Transverse colon (tissue), 3 donors: ENCODE measurements at regions not wholly inside any gene's neighbourhood (a gene's known extent, or its start where the extent isn't known, plus 50 kb on each side); places are given as distances from the start of the nearest gene placed in this dataset.

Experiments used
- POLR2A ChIP-seq: fragments of 450-650 bp; IDR thresholded peaks from one replicate; pipeline ENCODE4 v1.6.1; 2016; ENCODE audit warnings: antibody characterized with exemption, mild to moderate bottlenecking, moderate library complexity
- TF ChIP-seq, protein P1 (sequence below), 5 experiments: fragments of 200-600 bp in 3 of 5; fragments of 450-650 bp in 2 of 5; sonication (generic) in 3 of 5; IDR thresholded peaks; 1 replicate in 2 of 5; 2 replicates in 3 of 5; pipeline ENCODE4 v1.5.1; 2016 to 2017; ENCODE audit warnings: antibody characterized with exemption in 5 of 5, inconsistent platforms in 3 of 5, mild to moderate bottlenecking in 2 of 5, moderate library complexity in 1 of 5

DNA sequence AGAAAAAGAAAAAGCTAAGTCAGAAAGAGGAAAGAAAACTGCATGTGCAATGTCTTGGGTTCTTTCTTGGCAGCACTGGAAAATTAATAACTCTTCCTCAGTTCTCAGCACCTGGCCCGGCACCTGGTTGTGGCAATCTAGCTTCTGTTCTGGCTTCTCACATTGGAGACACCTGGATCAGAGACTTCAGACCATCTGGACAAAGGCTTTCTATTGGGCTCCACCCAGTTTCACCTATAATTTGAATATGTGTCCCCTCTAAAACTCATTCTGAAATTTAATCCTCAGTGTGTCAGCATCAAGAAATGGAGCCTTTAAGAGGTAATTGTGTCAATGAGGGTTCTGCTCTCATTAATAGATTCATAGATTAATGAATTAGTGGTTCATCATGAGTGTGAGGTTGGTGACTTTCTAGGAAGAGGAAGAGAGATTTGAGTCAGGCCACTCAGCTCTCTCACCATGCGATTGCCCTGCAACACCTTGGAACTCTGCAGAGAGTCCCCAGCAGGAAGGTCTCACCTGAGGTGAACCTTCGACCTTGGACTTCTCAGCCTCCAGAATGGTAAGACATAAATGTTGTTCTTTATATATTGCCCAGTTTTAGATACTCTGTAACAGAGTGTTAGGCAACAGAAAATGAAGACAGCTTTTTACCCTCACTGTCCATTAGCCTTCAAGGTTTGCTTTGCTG, 679.9 kb downstream of the NTRK3 start:
- TF ChIP-seq, protein P1, sequence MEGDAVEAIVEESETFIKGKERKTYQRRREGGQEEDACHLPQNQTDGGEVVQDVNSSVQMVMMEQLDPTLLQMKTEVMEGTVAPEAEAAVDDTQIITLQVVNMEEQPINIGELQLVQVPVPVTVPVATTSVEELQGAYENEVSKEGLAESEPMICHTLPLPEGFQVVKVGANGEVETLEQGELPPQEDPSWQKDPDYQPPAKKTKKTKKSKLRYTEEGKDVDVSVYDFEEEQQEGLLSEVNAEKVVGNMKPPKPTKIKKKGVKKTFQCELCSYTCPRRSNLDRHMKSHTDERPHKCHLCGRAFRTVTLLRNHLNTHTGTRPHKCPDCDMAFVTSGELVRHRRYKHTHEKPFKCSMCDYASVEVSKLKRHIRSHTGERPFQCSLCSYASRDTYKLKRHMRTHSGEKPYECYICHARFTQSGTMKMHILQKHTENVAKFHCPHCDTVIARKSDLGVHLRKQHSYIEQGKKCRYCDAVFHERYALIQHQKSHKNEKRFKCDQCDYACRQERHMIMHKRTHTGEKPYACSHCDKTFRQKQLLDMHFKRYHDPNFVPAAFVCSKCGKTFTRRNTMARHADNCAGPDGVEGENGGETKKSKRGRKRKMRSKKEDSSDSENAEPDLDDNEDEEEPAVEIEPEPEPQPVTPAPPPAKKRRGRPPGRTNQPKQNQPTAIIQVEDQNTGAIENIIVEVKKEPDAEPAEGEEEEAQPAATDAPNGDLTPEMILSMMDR (IDR thresholded peaks at IDR 0.05): no peak
- TF ChIP-seq POLR2A: no peak
